ENCODE measurements at regions not wholly inside any gene's neighbourhood (a gene's known extent, or its start where the extent isn't known, plus 50 kb on each side); places are given as distances from the start of the nearest gene placed in this dataset.

DNA sequence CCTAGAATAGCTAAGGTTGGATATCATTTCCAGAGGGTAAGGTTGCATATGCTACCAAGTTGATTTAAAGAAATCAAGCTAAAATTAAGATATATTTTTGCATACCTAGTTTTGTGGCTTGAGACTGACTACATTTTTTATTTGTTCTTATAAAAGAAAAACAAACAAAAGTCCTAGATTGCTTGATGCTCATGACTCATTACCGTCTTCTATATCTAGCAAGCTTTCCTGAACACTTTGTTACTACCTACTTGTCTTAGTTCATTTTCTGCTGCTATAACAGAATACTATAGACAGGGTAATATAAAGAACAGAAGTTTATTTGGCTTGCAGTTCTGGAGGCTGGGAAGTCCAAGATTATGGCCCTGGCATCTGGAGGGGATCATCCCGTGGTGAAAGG lies 152.1 kb upstream of the THRB start:
- DNase-seq = no peak

DNA sequence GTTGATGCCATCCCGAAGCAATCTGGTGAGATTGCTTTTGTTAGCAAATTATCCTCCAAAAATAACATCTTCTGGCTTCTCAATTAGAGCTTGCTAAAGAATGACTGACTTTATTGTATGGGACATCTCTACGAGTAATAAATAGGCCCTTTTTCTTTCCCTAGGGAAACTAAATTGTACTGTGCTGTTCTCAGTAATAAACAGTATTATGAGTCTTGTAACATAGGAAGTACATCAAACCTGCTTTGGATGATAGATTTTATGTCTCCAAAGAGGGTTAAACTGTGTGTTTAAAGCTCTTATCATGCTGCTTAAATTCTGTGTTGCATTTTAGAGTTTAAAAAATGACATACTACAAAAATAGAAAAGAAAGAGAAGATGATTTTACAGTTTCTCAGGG lies 153.4 kb upstream of the THRB start:
- DNase-seq = no peak

DNA sequence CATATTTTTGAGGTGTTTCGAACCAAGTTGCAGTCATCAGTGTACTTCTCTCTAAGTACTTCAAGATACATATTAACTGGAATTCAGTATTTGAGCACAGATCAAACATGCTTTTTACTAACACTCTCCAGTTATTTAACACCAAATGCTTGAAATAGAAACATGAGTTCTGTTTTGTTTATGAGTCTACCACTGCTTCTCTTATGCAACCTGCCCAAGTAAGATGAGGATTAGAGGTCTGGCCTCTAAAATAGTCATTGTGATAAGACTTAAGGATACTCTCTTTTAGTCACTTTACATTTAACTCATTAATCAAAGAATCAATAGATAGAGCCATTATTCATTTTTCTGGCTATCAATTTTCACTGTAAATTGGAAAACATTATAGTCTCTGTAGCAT lies 156.2 kb upstream of the THRB start:
- DNase-seq = no peak

DNA sequence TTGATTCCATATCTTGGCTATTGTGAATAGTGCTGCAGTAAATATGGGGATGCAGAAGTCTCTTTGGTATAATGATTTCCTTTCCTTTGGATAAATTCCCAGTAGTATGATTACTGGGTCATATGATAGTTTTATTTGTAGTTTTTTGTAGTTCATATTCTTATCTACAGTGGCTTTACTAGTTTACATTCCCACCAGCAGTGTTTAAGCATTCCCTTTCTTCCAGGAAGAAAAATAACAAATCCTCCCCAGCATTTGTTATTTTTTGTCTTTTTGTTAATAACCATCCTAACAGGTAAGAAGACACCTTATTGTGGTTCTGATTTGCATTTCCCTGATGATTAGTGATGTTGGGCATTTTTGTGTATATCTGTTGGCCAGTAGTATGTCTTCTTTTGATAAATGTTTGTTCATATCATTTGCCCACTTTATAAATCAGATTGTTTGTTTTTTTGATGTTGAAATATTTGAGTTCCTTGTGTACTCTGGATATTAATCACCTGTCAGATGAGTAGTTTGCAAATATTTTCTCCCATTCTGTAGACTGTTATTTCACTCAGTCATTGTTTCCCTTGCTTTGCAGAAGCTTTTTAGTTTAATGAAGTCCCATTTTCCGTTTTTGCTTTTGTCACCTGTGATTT lies 163.3 kb upstream of the THRB start:
- no peak for DNase-seq

DNA sequence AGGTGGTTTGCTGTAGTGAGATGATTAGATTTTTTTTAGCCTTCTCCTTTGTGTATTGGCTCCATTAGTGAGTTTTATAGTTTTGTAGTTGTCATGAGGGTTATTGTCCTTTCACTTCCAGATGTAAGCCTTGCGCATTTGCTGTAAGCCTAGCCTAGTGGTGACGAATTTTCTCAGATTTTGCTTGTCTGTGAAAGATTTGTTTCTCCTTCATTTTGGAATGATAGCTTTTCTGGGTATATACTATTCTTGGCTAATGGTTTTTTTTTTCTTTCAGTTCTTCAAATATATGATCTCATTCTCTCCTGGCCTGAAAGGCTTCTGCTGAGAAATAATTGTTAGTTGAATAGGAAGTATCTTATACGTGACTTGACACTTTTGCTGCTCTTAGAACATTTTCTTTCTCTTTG lies 166.5 kb upstream of the THRB start:
- no peak for DNase-seq

DNA sequence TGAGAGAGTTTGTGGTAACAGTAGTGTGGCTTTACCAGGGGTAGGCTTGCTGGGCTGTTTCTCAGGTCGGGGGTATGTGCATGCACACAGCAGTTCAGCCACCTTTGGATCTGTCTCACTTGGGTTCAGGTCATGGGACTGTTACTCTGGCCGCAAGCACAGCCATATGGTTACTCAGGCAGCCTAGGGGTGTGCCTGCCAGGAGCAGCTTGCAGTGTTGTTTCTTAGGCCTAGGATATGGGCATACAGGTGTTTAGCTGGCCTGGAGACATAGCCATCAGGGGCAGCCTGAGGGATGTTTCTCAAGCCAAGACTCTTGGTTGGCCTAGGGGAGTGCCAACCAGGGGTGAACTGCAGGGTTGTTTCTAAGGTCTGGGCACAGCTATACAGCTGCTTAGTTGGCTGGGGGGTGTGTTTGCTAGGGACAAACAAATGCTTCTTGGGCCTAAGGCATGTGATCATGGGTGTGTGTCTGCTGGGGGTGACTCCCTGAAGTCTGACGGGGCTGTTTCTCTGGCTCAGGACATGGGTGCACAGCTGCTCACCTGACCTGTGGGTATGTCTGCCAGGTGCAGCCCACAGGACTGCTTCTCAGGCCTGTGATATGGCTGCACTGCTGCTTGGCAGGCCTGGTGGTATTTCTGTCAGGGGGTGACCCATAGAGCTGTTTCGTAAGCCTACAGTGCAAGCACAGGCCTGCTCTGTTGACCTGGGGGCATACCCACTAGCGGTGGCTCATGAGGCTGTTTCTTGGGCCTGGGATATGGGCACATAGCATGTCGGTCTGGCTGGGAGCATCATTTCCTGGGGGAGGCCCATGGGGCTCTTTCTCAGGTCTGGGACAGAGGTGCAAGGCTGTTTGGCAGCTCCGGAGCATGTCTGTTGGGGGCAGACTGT lies 168.0 kb upstream of the THRB start:
- DNase-seq = no peak

DNA sequence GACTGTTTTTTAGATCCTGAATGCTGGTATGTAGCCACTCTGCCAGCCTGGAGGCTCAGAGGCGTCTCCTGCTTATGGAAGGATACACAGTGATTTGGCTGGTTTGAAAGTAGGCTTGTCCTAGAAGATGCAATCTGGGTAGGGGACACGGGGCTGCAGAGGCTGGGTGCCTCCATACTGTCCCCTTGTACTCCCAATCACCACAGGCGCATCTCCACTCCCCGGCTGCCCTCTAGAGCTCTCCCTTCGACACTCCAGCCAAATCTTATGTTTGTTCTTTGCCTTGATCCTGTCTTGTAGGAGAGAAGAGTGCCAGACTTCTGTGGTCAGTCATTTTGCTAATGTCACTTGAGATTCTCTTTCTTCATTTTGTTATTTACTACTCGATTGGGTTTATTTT lies 168.8 kb upstream of the THRB start:
- no peak for DNase-seq

DNA sequence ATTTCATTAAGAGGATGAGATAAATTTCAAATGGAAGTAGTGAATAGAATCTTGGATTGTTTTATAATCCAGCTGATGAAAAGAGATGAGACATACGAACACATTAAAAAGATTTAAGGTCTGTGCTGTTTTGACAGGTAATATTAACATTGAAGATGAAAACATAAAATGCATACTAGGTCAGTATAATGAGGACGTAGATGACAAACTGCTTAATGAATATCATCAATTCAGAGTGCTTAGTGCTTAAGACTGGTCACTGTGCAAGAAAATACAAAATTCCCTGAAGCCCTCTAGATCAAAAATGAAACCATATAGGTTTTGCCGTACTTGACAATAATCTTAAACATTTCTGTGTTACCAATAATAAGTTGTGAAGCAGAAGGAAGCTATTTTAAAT lies 173.4 kb upstream of the THRB start:
- DNase-seq = no peak

DNA sequence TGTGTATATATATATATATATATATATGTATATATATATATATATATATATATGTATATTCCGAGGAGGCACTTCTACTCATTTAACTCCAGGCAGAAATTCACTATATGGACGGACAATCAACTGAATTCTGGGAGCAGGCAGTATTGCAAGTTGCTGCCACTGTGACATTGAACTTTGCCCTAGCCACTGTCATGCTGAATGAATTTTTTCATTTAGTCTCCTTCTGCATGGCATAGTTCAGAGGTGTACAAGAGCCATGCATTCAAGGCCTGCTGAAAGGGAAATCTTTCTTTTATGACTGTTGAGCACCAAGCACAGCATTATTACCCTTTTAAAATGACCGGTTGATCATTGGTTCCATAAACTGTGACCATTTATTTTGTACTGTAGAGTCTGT lies 176.2 kb upstream of the THRB start:
- no peak for DNase-seq

DNA sequence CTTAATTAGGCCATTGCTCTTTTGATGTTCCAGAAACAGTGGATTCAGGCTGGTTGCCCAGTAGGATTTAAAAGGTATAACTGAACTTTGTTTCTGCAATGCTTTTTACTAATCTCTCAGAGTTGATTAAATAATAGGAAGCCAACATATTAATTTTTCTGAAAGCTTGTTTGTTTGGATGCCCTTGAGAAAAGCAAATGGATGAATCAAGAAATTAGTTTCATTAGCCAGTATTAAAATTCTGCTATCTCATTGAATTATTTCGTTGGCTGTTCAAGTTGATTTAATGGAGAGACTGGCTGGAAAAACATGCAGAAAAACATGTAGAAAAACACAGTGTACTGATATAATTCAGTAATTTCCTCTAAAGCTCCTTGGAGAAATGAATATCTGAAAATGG lies 178.9 kb upstream of the THRB start:
- no peak for DNase-seq

DNA sequence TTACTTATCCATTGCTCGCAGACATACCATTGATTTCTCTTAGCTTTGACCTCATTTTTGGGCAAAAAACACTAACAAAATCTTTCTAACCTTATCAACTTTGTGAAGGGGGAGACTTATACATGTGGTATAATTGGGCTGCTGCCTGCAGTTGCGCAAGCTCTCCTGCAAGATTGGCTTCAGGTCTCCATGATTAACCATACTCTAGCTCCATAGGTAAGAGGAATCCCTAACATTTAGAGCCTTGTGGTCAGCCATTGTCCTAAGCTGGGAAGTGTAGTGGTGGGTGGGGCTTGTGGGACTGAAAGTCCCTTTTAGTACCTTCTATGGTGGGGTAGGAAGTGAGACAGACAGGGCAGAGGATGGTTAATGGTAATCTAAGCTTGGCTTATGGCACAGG lies 179.6 kb upstream of the THRB start:
- no peak for DNase-seq

DNA sequence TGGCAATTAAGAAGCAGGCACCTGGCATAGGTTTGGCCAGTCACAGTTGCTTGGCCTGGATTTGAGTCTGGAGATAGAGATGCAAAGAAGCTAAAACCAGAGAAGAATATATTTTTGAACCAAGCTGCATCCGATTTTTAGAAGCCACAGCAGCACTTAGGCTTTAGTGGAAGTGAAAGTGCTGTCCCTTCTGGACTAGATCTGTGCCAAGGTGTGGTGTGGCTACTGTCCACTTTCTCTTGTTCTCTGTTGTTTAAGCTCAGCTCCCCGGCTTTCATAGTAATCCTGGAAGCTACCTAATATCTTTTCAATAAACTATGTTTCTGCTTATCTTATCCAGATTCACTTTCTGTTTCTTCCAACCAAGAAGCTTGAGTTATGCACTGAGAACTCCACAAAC lies 183.4 kb upstream of the THRB start:
- no peak for DNase-seq

DNA sequence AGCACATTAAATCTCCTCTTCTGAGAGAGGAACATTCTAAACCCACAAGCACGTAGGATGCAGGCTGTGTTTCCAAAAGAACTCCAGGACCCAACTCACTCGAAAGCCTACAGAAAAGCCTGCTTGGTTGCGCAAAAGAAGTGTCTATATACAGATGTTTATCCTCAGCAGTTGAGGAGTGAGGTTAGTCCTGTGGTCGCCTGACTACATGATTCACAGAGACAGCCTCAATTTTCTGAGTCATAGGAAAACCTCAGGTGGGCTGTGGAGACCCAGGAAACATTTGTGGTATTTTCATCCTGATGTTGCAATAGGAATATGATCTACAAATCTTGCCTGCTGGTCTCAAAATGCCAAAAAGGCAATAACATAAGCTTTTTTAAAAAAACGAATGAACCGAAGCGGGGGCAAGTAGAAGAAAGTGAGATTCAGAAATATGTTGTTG lies 183.8 kb upstream of the THRB start:
- DNase-seq = no peak

DNA sequence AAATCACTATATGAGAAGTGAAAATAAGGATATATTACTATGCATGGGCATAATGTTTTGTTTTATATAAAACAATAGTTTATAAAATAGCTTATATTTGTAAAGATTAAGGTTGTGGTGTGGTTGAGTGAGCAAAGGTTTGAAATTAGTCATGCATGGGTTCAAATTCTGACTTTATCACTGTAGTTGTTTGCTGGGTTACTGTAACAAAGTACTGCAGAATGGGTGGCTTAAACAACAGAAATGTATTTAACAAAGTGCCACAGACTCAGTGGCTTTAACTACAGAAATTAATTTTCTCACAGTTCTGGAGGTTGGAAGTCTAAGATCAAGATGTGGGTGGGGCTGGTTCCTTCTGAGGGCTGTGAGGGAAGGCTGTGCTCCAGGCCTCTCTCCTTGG lies 184.8 kb upstream of the THRB start:
- DNase-seq = no peak

DNA sequence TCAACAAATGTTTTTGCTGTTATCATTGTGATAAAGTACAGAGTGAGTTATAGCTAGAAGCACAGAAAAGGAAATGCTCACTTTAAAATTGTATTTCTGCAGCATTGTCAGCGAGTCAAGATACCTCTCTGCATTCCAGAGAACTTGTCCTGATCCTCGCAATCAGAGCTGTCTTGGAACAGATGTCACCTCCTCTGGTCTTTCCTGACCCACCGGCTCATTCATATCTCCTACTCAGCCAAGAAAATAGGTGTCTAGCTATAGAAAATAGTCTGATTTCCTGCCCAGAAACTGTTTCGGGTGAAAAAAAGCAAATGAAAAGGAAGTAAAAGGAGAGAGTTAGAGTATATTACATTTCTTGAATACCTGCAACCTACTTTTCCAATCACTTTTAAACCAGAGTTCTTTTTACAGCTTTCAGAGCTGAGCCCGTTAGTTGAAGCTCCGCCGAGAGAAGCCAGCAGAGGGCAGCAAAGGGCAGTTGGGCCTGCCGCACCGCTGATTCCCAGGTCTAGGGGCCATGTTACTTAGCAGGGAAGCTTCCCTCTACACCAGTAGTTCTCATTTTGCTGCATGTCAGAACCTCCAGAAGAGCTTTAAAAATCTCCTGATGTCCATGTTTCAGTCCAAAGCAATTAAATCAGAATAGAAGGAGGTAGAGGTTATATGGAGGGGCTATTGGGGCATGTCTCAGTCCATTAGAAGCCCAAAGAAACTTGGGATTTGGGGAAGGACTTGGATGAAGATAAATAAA lies 185.7 kb upstream of the THRB start:
- no peak for DNase-seq

DNA sequence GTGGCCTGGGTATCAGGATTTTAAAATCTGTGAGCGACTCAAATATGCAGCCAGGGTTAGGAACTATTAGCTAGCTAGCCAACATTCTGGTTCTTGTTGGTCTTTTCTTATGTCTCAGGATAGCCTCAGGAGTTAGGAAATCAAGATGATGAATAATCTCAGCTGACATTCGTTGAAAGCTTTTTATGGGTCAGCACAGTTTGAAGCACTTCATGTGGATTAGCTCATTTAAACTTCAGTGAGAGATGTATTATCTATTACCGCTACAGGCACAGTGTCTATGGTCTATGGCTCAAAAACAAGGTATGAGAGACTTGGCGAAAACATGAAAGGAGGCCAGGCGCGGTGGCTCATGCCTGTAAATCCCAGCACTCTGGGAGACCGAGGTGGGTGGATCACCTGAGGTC lies 187.5 kb upstream of the THRB start:
- no peak for DNase-seq

DNA sequence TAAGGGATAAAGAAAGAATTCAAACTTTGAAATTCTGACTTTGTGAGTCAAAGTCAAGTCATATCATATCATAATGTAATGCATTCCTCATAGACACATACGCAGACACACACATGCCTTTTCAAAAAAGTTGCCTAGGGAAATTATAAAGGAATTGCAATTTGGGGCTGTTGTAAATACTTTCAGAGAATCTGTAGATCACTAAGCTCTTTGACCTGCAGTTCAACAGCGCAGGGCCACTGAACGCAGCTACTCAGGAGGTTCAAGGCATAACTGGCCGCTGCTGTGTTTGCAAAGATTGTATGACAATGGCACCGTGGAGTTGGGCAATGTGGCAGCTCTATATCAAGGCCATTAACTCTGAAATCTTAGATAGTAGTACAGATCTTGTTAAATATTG lies 188.4 kb upstream of the THRB start:
- DNase-seq = no peak

DNA sequence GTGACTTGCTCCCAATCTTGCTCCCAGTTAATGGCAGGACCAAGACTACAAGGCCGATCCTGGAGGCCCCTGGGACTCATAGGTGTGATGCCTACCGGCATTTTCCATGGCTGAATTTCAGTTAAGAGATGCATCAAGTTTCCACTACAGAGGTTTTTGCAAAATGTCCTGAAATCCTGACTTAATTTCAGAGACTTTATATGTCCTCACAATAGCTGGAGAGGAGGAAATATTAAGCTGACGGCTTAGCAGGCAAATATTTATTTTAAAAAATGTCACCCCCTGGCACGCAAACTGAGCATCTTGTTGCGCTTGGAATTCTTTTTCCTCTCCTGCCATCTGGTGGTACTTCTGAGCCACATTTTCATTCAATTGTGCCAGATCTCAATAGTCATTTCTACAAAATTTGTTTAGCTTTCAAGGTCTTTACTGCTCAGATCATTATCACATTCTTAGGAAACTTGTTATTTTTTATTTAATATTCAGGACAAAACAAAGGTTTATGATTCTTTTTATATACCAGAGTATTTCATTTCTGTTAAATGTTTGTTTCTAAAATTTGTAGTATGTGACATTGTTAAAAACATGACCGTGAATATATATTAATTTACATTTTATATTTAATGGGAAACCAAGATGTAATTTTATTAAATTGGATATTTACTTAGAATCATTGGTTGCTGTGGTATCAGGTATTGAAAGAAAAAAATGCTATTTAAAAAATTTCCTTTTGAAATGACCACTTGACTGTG lies 189.2 kb upstream of the THRB start:
- no peak for DNase-seq

DNA sequence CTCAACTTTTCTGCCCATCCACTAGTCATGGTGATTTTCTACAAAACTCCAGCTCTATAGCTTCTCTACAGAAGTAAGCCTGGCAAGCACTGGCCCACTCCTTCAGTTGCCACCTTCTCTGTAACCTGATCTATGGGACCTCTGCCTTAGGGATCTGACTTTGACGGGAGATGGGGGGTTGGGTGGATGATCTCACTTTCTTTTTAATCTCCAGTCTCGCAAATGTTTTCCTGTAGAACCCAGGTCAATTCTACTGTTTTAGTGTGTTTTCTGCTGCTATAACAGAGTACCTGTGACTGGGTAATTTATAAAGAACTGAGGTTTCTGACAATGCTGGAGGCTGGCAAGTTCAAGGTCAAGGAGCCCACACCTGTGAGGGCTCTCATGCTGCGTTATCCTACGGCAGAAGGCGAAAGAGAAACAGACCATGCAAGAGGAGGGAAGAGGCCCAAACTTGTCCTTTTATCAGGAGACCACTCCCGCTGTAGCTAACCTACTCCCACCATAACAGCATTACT lies 189.9 kb upstream of the THRB start:
- DNase-seq = no peak

DNA sequence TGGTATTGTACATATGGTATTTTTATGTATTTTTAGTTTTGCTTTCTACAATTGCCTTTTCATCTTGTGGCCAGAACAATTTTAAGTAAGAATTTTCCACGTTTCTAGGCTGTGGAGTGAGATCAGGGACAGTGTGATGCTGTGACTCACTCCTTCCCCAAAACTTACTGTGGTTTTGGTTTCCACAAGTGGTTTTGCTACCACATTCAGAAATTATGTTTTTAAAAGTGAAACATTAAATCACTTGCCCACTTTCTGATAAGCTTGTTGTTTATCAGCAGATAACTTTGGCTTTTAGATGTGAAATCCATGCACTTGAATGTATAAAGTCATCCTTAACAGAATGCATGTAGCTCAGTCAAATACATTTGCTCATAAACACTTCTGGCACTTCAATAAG lies 192.2 kb upstream of the THRB start:
- no peak for DNase-seq

DNA sequence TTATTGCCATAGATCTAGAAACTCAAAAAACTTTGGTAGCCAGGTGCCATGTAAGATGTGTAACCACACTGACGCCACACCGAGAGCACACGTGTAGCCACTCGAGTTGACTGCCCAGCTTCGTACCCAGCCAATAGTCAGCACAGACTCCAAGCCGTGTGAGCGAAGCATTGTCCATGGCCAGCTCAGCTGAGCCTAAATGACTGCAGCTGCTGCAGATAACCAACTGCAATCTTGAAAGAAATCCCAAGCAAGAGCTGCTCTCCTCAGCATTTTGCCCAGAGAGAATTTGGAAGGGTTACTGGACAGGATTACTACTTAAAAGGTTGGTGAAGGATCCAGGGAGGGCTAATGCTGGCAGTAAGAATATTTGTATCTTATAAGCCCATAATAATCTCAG lies 193.0 kb upstream of the THRB start:
- no peak for DNase-seq

DNA sequence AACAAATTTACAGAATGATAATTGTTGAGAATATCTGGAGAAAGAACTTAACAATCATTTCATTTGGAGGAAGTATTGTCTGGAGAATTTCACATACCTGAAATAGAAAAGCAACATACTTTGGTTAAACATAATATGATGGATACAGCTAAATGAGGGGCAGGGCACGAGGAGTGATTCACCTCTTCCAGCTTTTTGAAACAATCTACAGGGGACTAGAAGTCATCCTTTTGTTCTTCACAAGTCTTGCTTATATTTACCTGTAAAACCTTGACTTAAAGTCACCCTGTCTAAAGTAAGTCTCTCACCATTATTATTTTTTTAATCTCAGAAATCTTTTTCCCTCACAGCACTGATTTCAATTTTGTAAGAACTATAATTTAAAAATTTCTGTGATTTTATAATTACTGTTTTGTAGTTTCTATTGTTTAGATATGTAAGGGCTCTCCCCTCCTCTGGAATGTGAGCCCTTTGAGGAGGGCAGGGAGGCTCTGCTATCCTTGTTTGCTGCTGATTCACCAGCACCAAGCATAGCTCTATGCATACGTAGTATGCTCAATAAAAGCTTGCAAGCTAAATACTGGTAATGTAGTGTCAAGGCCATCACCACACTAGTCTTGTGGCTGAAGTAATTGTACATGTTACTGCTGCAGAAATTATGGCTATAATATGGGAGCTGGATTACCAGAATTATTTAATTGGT lies 193.9 kb upstream of the THRB start:
- DNase-seq = no peak
